ENCODE measurements at regions not wholly inside any gene's neighbourhood (a gene's known extent, or its start where the extent isn't known, plus 50 kb on each side); places are given as distances from the start of the nearest gene placed in this dataset.

DNA sequence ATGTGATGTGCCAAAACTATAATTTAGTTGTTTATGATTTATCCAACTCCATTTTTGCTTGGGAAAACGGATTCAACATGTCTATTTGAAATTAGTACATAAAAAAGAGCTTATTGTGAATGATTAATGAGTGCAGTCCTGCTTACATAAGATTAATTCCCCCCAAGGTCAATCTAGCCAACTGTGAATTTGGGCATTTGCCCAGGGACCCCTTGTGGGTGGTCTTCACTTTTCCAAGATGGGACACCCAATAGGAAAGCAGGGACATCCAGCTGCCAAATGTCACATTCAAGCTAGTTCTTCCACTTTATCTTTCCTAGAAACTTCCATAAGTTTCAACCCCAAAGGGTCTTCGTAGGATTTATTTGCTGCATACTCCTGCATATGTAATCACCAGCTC lies 362.4 kb upstream of the PKN2 start:
- TF ChIP-seq YY1 (IDR thresholded peaks at IDR 0.05) (no peak), GABPA (IDR thresholded peaks at IDR 0.05 in 1 of 2, conservative IDR thresholded peaks at IDR 0.05 in 1 of 2) (no peak), TAF1 (conservative IDR thresholded peaks at IDR 0.05) (no peak), RAD21 (IDR thresholded peaks at IDR 0.05) (no peak), RXRA (IDR thresholded peaks at IDR 0.05) (no peak), SP1 (IDR thresholded peaks at IDR 0.05) (no peak), EGR1 (IDR thresholded peaks at IDR 0.05; ENCODE audit: low read depth in 2 of 2) (no peak), JUND (IDR thresholded peaks at IDR 0.05) (no peak)
- TF ChIP-seq, protein P1, sequence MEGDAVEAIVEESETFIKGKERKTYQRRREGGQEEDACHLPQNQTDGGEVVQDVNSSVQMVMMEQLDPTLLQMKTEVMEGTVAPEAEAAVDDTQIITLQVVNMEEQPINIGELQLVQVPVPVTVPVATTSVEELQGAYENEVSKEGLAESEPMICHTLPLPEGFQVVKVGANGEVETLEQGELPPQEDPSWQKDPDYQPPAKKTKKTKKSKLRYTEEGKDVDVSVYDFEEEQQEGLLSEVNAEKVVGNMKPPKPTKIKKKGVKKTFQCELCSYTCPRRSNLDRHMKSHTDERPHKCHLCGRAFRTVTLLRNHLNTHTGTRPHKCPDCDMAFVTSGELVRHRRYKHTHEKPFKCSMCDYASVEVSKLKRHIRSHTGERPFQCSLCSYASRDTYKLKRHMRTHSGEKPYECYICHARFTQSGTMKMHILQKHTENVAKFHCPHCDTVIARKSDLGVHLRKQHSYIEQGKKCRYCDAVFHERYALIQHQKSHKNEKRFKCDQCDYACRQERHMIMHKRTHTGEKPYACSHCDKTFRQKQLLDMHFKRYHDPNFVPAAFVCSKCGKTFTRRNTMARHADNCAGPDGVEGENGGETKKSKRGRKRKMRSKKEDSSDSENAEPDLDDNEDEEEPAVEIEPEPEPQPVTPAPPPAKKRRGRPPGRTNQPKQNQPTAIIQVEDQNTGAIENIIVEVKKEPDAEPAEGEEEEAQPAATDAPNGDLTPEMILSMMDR (IDR thresholded peaks at IDR 0.05; ENCODE audit: low read depth, low read length, missing input control), result no peak
- TF ChIP-seq, protein P2, sequence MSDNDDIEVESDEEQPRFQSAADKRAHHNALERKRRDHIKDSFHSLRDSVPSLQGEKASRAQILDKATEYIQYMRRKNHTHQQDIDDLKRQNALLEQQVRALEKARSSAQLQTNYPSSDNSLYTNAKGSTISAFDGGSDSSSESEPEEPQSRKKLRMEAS (IDR thresholded peaks at IDR 0.05), result no peak
- TF ChIP-seq, protein P3, sequence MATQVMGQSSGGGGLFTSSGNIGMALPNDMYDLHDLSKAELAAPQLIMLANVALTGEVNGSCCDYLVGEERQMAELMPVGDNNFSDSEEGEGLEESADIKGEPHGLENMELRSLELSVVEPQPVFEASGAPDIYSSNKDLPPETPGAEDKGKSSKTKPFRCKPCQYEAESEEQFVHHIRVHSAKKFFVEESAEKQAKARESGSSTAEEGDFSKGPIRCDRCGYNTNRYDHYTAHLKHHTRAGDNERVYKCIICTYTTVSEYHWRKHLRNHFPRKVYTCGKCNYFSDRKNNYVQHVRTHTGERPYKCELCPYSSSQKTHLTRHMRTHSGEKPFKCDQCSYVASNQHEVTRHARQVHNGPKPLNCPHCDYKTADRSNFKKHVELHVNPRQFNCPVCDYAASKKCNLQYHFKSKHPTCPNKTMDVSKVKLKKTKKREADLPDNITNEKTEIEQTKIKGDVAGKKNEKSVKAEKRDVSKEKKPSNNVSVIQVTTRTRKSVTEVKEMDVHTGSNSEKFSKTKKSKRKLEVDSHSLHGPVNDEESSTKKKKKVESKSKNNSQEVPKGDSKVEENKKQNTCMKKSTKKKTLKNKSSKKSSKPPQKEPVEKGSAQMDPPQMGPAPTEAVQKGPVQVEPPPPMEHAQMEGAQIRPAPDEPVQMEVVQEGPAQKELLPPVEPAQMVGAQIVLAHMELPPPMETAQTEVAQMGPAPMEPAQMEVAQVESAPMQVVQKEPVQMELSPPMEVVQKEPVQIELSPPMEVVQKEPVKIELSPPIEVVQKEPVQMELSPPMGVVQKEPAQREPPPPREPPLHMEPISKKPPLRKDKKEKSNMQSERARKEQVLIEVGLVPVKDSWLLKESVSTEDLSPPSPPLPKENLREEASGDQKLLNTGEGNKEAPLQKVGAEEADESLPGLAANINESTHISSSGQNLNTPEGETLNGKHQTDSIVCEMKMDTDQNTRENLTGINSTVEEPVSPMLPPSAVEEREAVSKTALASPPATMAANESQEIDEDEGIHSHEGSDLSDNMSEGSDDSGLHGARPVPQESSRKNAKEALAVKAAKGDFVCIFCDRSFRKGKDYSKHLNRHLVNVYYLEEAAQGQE (IDR thresholded peaks at IDR 0.05), result no peak
- TF ChIP-seq, protein P4, sequence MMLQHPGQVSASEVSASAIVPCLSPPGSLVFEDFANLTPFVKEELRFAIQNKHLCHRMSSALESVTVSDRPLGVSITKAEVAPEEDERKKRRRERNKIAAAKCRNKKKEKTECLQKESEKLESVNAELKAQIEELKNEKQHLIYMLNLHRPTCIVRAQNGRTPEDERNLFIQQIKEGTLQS (IDR thresholded peaks at IDR 0.05), result no peak
